ENCODE measurements at regions not wholly inside any gene's neighbourhood (a gene's known extent, or its start where the extent isn't known, plus 50 kb on each side); places are given as distances from the start of the nearest gene placed in this dataset.

GRCh38 chr15:93846148-93846547, 385.2 kb upstream of the MCTP2 start:
- FAIRE-seq, result no peak
- DNase-seq (ENCODE audit: low spot score in 2 of 2), result no peak

GRCh38 chr15:93837450-93837849, 393.9 kb upstream of the MCTP2 start:
- no peak for DNase-seq (ENCODE audit: low spot score in 2 of 2)
- no peak for FAIRE-seq

GRCh38 chr15:93835344-93835743, 396.0 kb upstream of the MCTP2 start:
- FAIRE-seq (no peak), DNase-seq (ENCODE audit: low spot score in 2 of 2) (no peak)

- FAIRE-seq, result no peak
- no peak for DNase-seq (ENCODE audit: low spot score in 2 of 2)
These were observed 399.7 kb upstream of the MCTP2 start for GRCh38 chr15:93831641-93832040.

GRCh38 chr15:93830221-93831080, 400.9 kb upstream of the MCTP2 start:
- no peak for FAIRE-seq

GRCh38 chr15:93829115-93829870, 402.1 kb upstream of the MCTP2 start:
- FAIRE-seq, result no peak
- no peak for DNase-seq (ENCODE audit: low spot score in 2 of 2)

More at GRCh38 chr15:93830221-93831080, 400.9 kb upstream of the MCTP2 start:
- no peak for DNase-seq (ENCODE audit: low spot score in 2 of 2)

GRCh38 chr15:93826790-93827189, 404.6 kb upstream of the MCTP2 start:
- DNase-seq (ENCODE audit: low spot score in 2 of 2), result no peak
- FAIRE-seq, result no peak

- no peak for FAIRE-seq
- no peak for DNase-seq (ENCODE audit: low spot score in 2 of 2)
These were observed 405.1 kb upstream of the MCTP2 start for GRCh38 chr15:93826293-93826692.

GRCh38 chr15:93825682-93826081, 405.7 kb upstream of the MCTP2 start:
- FAIRE-seq, result no peak
- no peak for DNase-seq (ENCODE audit: low spot score in 2 of 2)

- DNase-seq (ENCODE audit: low spot score in 2 of 2) (no peak), FAIRE-seq (no peak)
These were observed 407.1 kb upstream of the MCTP2 start for GRCh38 chr15:93823971-93824913.

- no peak for FAIRE-seq
- DNase-seq (ENCODE audit: low spot score in 2 of 2), result no peak
These were observed 410.8 kb upstream of the MCTP2 start for GRCh38 chr15:93820566-93820965.

GRCh38 chr15:93819826-93820225, 411.5 kb upstream of the MCTP2 start:
- DNase-seq (ENCODE audit: low spot score in 2 of 2), result no peak

GRCh38 chr15:93816815-93817214, 414.5 kb upstream of the MCTP2 start:
- DNase-seq (ENCODE audit: low spot score in 2 of 2) (no peak), FAIRE-seq (no peak)

More at GRCh38 chr15:93819826-93820225, 411.5 kb upstream of the MCTP2 start:
- FAIRE-seq, result no peak

- DNase-seq (ENCODE audit: low spot score in 2 of 2) (no peak), FAIRE-seq (no peak)
These were observed 420.1 kb upstream of the MCTP2 start for GRCh38 chr15:93811305-93811704.

- DNase-seq (ENCODE audit: low spot score in 2 of 2) (no peak), FAIRE-seq (no peak)
These were observed 421.8 kb upstream of the MCTP2 start for GRCh38 chr15:93809516-93809915.

- FAIRE-seq, result no peak
- DNase-seq (ENCODE audit: low spot score in 2 of 2), result no peak
These were observed 427.8 kb upstream of the MCTP2 start for GRCh38 chr15:93803421-93804152.

- no peak for DNase-seq (ENCODE audit: low spot score in 2 of 2)
- no peak for FAIRE-seq
These were observed 430.2 kb upstream of the MCTP2 start for GRCh38 chr15:93801206-93801605.

- no peak for FAIRE-seq
These were observed 430.6 kb upstream of the MCTP2 start for GRCh38 chr15:93800805-93801204.

GRCh38 chr15:93789441-93789840, 441.9 kb upstream of the MCTP2 start:
- DNase-seq (ENCODE audit: low spot score in 2 of 2), result no peak
- FAIRE-seq, result no peak

More at GRCh38 chr15:93800805-93801204, 430.6 kb upstream of the MCTP2 start:
- DNase-seq (ENCODE audit: low spot score in 2 of 2), result no peak

- FAIRE-seq, result no peak
- no peak for DNase-seq (ENCODE audit: low spot score in 2 of 2)
These were observed 451.3 kb upstream of the MCTP2 start for GRCh38 chr15:93780073-93780472.
